ENCODE measurements at regions not wholly inside any gene's neighbourhood (a gene's known extent, or its start where the extent isn't known, plus 50 kb on each side); places are given as distances from the start of the nearest gene placed in this dataset.

DNA sequence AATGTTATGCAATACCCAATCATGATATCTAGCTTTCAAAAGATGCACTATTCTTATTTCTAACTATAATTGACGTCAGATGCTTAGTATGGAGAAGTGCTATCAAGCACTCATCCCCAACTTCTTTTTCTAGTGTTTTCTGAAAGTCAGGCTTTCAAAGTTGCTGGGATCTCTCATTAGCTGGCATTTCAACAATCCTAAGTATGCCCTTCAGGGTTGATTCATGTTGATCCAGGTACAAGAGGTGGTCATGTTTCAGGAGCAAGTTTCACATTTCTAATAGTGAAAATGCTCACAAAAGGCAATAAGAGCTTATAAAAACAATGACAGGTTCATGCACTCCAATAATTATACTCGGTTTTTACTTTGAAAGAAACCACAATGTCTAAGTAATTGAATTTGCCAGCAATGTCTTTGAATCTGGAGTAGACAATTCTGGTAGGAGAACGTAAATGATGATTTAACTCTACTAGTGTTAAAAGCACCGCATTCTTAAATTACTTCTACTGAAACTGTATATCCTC, 193.7 kb upstream of the KHDRBS2 start:
- no TSS peak for BruUV-seq (replicated peaks)
- H4K20me1 ChIP-seq (ENCODE audit: insufficient read depth), result no peaks in the 10 kb centered on the region
- ChIA-PET POLR2A (ENCODE audit: unreplicated experiment) (no interaction called here), CTCF (no interaction called here)
- no peaks in the 10 kb centered on the region for H3K79me2 ChIP-seq (ENCODE audit: low read depth)
- no peak overlapping the region for H3K4me3 ChIP-seq
- no peak for DNase-seq
- no peak overlapping the region for H3K4me2 ChIP-seq
- no peaks in the 10 kb centered on the region for H3K27me3 ChIP-seq (ENCODE audit: insufficient read depth, low read depth)
- H2AFZ ChIP-seq, result no peak overlapping the region
- no peaks in the 10 kb centered on the region for H3F3A ChIP-seq (ENCODE audit: insufficient read depth, low read depth)
- intact Hi-C loops (cut with micrococcal nuclease; ENCODE audit: unreplicated experiment), result no loop called here
- no peak overlapping the region for H3K27ac ChIP-seq
- H3K4me1 ChIP-seq (replicated peaks; ENCODE audit: insufficient read depth), result no peaks in the 10 kb centered on the region
- no peaks in the 10 kb centered on the region for H3K9me2 ChIP-seq (ENCODE audit: insufficient read depth)
- H3K9me3 ChIP-seq (ENCODE audit: insufficient read depth, low read depth), result no peaks in the 10 kb centered on the region
- H3K36me3 ChIP-seq (ENCODE audit: low read depth), result no peaks in the 10 kb centered on the region
- TF ChIP-seq, protein P1, sequence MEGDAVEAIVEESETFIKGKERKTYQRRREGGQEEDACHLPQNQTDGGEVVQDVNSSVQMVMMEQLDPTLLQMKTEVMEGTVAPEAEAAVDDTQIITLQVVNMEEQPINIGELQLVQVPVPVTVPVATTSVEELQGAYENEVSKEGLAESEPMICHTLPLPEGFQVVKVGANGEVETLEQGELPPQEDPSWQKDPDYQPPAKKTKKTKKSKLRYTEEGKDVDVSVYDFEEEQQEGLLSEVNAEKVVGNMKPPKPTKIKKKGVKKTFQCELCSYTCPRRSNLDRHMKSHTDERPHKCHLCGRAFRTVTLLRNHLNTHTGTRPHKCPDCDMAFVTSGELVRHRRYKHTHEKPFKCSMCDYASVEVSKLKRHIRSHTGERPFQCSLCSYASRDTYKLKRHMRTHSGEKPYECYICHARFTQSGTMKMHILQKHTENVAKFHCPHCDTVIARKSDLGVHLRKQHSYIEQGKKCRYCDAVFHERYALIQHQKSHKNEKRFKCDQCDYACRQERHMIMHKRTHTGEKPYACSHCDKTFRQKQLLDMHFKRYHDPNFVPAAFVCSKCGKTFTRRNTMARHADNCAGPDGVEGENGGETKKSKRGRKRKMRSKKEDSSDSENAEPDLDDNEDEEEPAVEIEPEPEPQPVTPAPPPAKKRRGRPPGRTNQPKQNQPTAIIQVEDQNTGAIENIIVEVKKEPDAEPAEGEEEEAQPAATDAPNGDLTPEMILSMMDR (conservative IDR thresholded peaks at IDR 0.05), result no peak
- TF ChIP-seq EZH2 (IDR thresholded peaks at IDR 0.05; ENCODE audit: low read depth), result no peak

DNA sequence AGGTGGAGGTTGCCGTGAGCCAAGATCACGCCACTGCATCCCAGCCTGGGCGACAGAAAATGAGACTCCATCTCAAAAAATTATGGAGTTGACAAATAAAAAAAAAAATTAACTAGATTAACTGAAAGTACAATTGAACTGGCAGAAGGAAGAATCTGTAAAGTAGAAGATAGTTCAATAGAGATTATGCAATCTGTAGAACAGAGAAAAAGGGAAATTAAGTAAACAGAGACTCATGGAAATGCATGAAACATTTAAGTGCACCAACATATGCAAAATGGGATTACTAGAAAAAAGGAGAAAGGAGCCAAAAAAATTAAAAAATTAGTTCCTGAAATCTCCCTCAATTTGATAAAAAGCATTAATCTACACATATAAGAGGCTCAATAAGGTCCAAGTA, 188.8 kb upstream of the KHDRBS2 start:
- Histone ChIP-seq H3K4me3 (no peak overlapping the region), H4K20me1 (ENCODE audit: insufficient read depth) (no peaks in the 10 kb centered on the region), H3F3A (ENCODE audit: insufficient read depth, low read depth) (no peaks in the 10 kb centered on the region), H3K27me3 (ENCODE audit: insufficient read depth, low read depth) (no peaks in the 10 kb centered on the region), H2AFZ (no peak overlapping the region), H3K9me2 (ENCODE audit: insufficient read depth) (no peaks in the 10 kb centered on the region), H3K9me3 (ENCODE audit: insufficient read depth, low read depth) (no peaks in the 10 kb centered on the region), H3K79me2 (ENCODE audit: low read depth) (no peaks in the 10 kb centered on the region), H3K4me1 (replicated peaks; ENCODE audit: insufficient read depth) (no peaks in the 10 kb centered on the region), H3K4me2 (no peak overlapping the region), H3K27ac (no peak overlapping the region), H3K36me3 (ENCODE audit: low read depth) (no peaks in the 10 kb centered on the region)
- intact Hi-C loops (cut with micrococcal nuclease; ENCODE audit: unreplicated experiment), result no loop called here
- ChIA-PET POLR2A (ENCODE audit: unreplicated experiment) (no interaction called here), CTCF (no interaction called here)
- TF ChIP-seq, protein P1 (conservative IDR thresholded peaks at IDR 0.05), result no peak
- no peak for TF ChIP-seq EZH2 (IDR thresholded peaks at IDR 0.05; ENCODE audit: low read depth)
- no peak for DNase-seq
- BruUV-seq (replicated peaks), result no TSS peak

DNA sequence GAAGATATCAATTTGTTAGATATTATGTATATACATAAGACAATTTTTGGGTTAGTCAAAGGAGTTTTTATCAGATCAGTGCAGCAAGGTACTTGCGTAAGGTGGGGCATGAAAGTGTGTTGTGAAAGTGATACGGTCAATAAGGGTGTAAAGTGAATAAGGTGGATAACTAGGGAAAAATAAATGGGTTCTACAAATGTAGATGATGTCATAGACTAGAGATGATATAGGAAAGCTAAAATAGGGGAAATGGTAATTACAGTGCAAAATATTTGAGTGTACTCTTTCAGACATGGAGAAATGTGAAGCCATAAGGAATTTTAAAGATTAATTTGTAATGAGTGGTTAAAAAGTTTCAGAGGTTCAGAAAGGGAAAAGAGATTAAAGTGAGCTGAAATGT, 180.6 kb upstream of the KHDRBS2 start:
- POLR2A ChIA-PET (ENCODE audit: unreplicated experiment), result no interaction called here
- CTCF ChIA-PET, result no interaction called here
- Histone ChIP-seq H3K79me2 (ENCODE audit: low read depth) (no peaks in the 10 kb centered on the region), H3K27me3 (ENCODE audit: insufficient read depth, low read depth) (no peaks in the 10 kb centered on the region), H3K4me1 (replicated peaks; ENCODE audit: insufficient read depth) (no peaks in the 10 kb centered on the region), H3K27ac (no peak overlapping the region), H3K4me2 (no peak overlapping the region), H2AFZ (no peak overlapping the region), H3K36me3 (ENCODE audit: low read depth) (no peaks in the 10 kb centered on the region), H3K9me2 (ENCODE audit: insufficient read depth) (no peaks in the 10 kb centered on the region), H3F3A (ENCODE audit: insufficient read depth, low read depth) (no peaks in the 10 kb centered on the region), H3K4me3 (no peak overlapping the region), H3K9me3 (ENCODE audit: insufficient read depth, low read depth) (no peaks in the 10 kb centered on the region), H4K20me1 (ENCODE audit: insufficient read depth) (no peaks in the 10 kb centered on the region)
- DNase-seq, result no peak
- no TSS peak for BruUV-seq (replicated peaks)
- intact Hi-C loops (cut with micrococcal nuclease; ENCODE audit: unreplicated experiment), result no loop called here
- TF ChIP-seq EZH2 (IDR thresholded peaks at IDR 0.05; ENCODE audit: low read depth), result no peak
- TF ChIP-seq, protein P1 (conservative IDR thresholded peaks at IDR 0.05), result no peak
